ENCODE measurements at regions not wholly inside any gene's neighbourhood (a gene's known extent, or its start where the extent isn't known, plus 50 kb on each side); places are given as distances from the start of the nearest gene placed in this dataset.
"Not testable (repeated sequence)": the region's sequence is repeated elsewhere in the genome, so short reads cannot be mapped to it uniquely, and the experiment has no call there.

DNA sequence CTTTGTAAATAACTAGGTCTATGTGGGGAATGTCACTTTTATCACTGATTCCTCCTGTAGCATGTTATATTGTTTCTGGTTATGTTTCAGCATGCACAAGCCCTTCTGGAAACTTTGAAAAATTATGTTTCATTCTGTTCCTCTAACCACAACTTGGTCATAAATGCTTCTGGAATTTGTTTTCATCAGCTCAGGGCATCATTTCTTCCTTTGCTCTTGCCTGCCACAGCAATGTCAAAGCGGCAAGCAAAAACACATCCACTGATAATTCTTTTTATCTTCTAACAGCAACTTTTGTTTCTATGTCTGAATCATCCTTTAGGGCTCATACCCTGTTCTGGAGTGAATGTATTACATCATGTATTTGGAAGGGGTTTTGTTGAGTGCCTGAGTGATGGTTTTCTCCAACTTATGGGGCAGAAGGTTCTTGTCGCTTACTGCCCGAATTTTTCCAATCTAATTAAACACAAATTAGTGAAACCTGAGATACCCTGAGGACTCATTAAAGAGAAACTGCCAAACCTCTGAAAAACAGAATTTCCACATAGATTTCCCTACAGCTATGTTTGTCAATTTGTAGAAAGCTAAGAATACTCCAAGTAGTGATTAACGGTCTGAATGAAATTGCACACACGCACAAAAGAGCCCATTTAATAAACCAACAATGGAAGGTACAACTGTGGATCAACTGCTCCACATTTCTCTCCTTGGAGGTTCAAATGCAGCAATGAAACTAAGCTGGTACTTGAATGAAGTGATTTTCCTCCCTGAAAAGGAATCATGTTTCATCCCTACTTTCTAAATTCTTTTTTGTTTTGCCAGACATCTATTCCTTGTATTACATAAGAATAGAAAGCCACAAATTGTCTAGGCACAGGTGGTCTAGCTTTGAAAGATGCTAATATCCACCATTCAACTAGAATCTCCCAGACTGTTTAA is 173.5 kb upstream of the KRR1 start:
- no peaks in the 10 kb centered on the region for H3K27me3 ChIP-seq
- no peaks in the 10 kb centered on the region for H3K36me3 ChIP-seq (replicated peaks in 1 of 2; ENCODE audit: insufficient read depth in 1 of 2, low read depth in 2 of 2)
- no peak overlapping the region for H3K27ac ChIP-seq
- no peak overlapping the region for H3K4me3 ChIP-seq
- intact Hi-C loops (cut with DNase I) = no loop called here
- ATAC-seq = no peak
- no peak for TF ChIP-seq POLR2A (IDR thresholded peaks at IDR 0.05)
- TF ChIP-seq CTCF (IDR thresholded peaks at IDR 0.05) = no peak
- DNase-seq = no peak
- no peaks in the 10 kb centered on the region for H3K9me3 ChIP-seq
- 83 to 84% methylated on average over 5 of the region's 5 CpGs for WGBS, 2 donors
- H3K4me1 ChIP-seq = no peaks in the 10 kb centered on the region

DNA sequence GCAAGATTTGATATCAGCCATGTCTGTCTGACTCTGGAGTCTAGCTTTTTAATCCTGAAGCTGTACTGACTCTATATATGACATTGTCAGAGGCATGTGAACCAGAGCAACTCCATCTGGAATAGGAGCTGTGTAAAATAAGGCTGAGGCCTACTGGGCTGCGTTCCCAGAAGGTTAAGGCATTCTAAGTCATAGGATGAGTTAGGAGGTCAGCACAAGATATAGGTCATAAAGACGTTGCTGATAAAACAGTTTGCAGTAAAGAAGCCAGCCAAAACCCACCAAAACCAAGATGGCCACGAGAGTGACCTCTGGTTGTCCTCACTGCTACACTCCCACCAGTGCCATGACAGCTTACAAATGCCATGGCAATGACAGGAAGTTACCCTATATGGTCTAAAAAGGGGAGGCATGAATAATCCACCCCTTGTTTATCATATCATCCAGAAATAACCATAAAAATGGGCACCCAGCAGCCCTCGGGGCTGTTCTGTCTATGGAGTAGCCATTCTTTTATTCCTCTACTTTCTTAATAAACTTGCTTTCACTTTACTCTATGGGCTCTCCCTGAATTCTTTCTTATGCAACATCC is 172.7 kb upstream of the KRR1 start:
- ATAC-seq; H3K27me3 ChIP-seq; H3K9me3 ChIP-seq; DNase-seq; H3K4me3 ChIP-seq; H3K36me3 ChIP-seq (replicated peaks in 1 of 2; ENCODE audit: insufficient read depth in 1 of 2, low read depth in 2 of 2); H3K27ac ChIP-seq; intact Hi-C loops (cut with DNase I); H3K4me1 ChIP-seq: not testable (repeated sequence)
- WGBS, 2 donors = 76 to 82% methylated on average over 4 of the region's 4 CpGs

DNA sequence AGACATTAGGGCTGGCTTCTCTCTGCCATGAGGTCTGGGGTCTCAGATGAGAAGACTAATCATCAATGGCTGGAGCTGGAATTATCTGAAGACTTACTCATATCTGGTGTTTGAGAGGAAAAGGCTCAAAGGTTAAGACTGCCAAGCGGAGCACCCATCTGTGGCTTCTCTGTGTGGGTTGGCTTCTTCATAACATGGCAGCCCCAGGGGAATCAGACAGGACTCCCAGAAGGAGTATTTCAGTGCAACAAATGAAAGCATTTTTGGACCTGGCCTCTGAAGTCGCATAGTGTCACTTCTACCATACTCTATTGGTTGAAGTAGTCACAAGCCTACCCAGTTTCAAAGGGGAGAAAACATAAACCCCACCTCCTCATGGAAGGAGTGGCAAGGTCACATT is 171.8 kb upstream of the KRR1 start:
- Histone ChIP-seq H3K4me1 (no peaks in the 10 kb centered on the region), H3K4me3 (no peak overlapping the region), H3K27me3 (no peaks in the 10 kb centered on the region), H3K27ac (no peak overlapping the region), H3K36me3 (replicated peaks in 1 of 2; ENCODE audit: insufficient read depth in 1 of 2, low read depth in 2 of 2) (no peaks in the 10 kb centered on the region), H3K9me3 (no peaks in the 10 kb centered on the region)
- TF ChIP-seq CTCF (IDR thresholded peaks at IDR 0.05) = no peak
- TF ChIP-seq POLR2A (IDR thresholded peaks at IDR 0.05) = no peak
- intact Hi-C loops (cut with DNase I) = no loop called here
- DNase-seq = no peak
- ATAC-seq = no peak
- 97% methylated on average over 2 of the region's 2 CpGs for WGBS, 2 donors

DNA sequence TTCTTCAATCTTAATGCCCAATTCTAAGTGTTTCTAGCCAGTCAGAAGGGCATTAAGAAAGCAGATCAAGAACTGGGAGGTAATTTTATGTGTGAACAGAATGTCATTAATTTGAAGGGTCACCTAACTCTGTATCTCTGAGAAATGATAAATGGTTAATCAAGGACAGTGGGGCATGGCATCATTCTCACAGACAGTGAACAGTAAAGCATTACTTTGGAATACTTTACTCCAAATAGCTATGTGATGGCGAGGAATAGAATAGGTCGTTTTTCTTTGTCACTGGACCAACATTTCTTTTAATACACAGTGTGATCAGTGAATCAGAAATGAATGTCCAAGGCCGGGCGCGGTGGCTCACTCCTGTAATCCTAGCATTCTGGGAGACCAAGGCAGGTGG is 166.1 kb upstream of the KRR1 start:
- WGBS, 2 donors = 91 to 93% methylated on average over 5 of the region's 5 CpGs
- H3K27me3 ChIP-seq = no peaks in the 10 kb centered on the region
- no peak overlapping the region for H3K4me3 ChIP-seq
- no peak overlapping the region for H3K27ac ChIP-seq
- H3K36me3 ChIP-seq (replicated peaks in 1 of 2; ENCODE audit: insufficient read depth in 1 of 2, low read depth in 2 of 2) = no peaks in the 10 kb centered on the region
- intact Hi-C loops (cut with DNase I) = no loop called here
- no peak for ATAC-seq
- TF ChIP-seq POLR2A (IDR thresholded peaks at IDR 0.05) = no peak
- no peak for TF ChIP-seq CTCF (IDR thresholded peaks at IDR 0.05)
- DNase-seq = no peak
- H3K4me1 ChIP-seq = no peaks in the 10 kb centered on the region
- no peaks in the 10 kb centered on the region for H3K9me3 ChIP-seq

DNA sequence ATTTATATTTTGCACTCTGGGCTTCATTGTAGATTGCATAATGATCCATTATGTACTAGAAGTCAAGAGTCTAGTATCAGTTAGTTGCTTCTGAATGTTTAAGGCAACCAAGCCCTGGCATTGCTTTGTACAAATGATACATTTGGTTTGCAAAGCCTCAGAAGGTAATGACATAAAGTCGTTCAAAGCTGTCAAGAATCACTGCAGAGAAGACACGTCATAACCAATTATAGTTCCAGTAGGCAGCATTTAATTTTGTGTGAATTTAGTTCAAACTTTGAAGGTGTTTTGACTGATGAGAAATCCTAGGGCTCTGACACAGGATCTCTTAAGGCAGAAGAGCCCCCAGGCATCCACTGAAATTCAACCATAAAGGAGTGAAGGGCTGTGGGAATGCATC is 163.0 kb upstream of the KRR1 start:
- H3K9me3 ChIP-seq = no peaks in the 10 kb centered on the region
- H3K27ac ChIP-seq = no peak overlapping the region
- H3K27me3 ChIP-seq = no peaks in the 10 kb centered on the region
- WGBS, 2 donors = 93 to 97% methylated on average over 2 of the region's 2 CpGs
- intact Hi-C loops (cut with DNase I) = no loop called here
- no peaks in the 10 kb centered on the region for H3K36me3 ChIP-seq (replicated peaks in 1 of 2; ENCODE audit: insufficient read depth in 1 of 2, low read depth in 2 of 2)
- no peak for DNase-seq
- H3K4me3 ChIP-seq = no peak overlapping the region
- no peak for ATAC-seq
- no peaks in the 10 kb centered on the region for H3K4me1 ChIP-seq
- no peak for TF ChIP-seq POLR2A (IDR thresholded peaks at IDR 0.05)

Data from body of pancreas (tissue), 4 donors.